HTR-8/SVneo (cell line): ENCODE measurements at regions not wholly inside any gene's neighbourhood (a gene's known extent, or its start where the extent isn't known, plus 50 kb on each side); places are given as distances from the start of the nearest gene placed in this dataset.
"Not testable (repeated sequence)": the region's sequence is repeated elsewhere in the genome, so short reads cannot be mapped to it uniquely, and the experiment has no call there.

ENCODE experiments used
- DNase-seq: peaks from one replicate; pipeline ENCODE4 v3.0.0; 2011; ENCODE audit warnings: low spot score, mixed read lengths; ENCODE audit not compliant: insufficient read length
- FAIRE-seq: peaks from 2 replicates; lab custom pipeline; 2011; peaks lifted over from hg19 to GRCh38; lab: Jason Lieb, UNC

DNA sequence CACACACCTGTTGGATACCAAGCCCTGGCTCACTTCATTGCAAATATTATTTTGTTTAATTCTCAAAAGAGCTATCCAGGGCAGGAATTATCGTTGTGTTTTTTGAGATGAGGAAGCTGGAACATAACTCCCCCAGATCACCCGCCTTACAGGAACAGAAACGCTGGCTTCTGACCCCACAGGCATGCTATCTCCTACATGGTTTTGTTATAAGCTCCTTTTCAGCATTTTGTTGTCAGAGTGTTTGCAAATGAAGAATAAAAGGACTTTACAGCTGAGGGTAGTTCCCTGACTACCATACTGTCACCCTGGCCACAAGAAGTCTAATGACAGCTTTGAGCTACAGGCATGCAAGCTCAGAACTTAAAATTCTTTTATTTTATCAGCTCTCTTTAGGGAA is 62.0 kb upstream of the MRPS9 start:
- no peak for FAIRE-seq
- DNase-seq = no peak

- FAIRE-seq = no peak
These were observed 61.2 kb upstream of the MRPS9 start for GRCh38 chr2:104976603-104977120.

DNA sequence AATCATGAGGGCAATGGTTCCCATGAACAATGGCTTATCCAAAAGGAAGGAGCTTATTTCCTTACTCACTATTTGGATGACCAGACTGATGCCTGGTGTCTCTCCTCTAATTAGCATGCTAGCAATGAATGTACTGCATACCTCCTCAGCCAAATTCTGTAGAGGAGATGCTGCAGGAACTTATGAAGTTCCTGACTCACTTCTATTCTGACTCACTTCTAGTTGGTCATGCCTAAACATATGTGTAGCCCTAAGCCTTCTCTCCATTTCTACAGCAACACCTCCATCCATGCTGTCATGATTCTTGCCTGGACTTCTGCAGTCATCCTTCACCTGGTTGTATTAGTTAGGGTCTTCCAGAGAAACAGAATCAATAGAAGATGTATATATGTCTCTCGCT is 59.9 kb upstream of the MRPS9 start:
- DNase-seq (no peak), FAIRE-seq (no peak)

More at GRCh38 chr2:104976603-104977120, 61.2 kb upstream of the MRPS9 start:
- no peak for DNase-seq

- FAIRE-seq, DNase-seq: not testable (repeated sequence)
These were observed 58.1 kb upstream of the MRPS9 start for GRCh38 chr2:104979786-104980185.

GRCh38 chr2:104982111-104982510 is 55.8 kb upstream of the MRPS9 start:
- DNase-seq (no peak), FAIRE-seq (no peak)
